Activated CD4-positive, CD25-positive, alpha-beta regulatory T cell treated with anti-CD3 and anti-CD28 coated beads, Interleukin-2, amount 50 U/mL, for 16 hours (primary cell): ENCODE measurements at regions not wholly inside any gene's neighbourhood (a gene's known extent, or its start where the extent isn't known, plus 50 kb on each side); places are given as distances from the start of the nearest gene placed in this dataset.

Source experiments
- DNase-seq: peaks from one replicate; pipeline ENCODE4 v3.0.0-alpha.2; 2020; ENCODE audit warnings: low read depth, low spot score

DNA sequence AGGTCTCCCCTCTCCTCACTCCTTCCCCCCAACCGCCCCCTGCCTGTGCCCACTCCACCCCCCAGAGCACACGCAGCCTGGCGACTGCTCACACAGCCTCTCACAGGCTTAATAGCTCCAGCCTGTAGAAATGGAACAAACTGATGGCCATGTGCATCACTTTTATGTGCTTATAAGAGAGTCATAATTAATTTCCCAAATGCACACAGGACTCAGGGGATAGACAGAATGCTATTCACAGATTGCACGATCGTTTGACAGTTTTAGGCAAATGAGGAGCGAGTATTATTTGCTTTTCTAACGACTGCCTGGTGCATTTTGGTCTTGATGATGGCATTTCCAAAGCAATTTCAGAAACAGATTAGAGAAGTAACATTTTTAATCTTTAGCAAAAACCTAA is 97.7 kb upstream of the VSTM2B start:
- no peak for DNase-seq

DNA sequence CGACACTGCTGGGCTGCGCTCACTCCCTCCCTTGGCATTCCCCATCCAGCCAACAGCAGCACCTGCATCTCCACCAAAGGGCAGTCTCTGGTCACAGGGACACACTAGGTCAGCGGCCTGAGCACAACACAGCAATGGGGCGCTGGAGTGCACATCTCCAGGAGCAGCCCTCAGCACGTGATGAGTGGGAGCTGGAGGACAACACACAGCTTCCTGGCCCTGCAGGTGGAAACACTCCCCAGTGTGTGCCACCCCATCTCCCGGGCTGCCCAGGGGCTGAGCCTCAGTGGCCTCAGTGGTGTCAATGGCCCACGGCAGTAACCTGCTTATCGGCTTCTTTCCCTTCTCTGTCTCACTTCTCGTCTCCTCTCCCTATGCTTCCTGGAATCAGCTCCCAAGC is 96.8 kb upstream of the VSTM2B start:
- no peak for DNase-seq

DNA sequence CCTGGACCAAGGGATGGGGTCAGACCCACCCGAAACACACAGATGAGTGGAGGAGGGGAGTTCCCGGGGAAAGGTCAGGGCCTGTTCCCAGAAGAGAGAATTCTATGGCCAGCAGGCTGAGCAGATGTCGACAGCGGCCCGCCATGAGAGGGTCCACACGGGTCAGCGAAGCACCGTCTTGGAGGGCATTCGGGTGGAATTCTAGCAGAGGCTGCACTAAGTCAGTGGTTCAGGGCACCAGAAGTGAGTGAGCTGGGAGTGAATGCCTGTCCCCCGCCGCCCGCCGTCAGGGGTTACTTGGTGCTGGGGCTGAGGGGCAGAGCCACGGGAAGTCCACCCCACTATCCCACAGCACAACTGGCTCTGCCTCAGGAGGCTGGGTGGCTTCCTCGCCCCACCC is 96.2 kb upstream of the VSTM2B start:
- DNase-seq = no peak

DNA sequence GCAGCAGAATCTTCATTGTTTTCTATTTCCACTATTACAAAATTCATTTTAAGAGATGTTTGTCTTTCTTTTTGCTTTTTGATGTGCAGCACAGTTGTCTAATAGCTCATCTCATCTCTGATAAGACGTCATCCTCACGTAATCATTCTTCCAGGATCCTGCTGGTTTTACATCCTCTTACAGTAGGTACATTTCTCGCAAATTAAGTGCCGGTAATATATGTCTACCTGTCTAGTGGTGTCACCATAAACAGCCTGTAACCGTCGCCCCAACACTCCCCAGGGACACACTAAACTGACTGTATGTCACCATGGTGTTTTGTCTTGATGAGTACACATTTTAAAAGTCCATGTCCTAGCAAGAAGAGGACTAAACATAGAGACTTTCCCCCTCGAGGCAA is 94.5 kb upstream of the VSTM2B start:
- DNase-seq = no peak

DNA sequence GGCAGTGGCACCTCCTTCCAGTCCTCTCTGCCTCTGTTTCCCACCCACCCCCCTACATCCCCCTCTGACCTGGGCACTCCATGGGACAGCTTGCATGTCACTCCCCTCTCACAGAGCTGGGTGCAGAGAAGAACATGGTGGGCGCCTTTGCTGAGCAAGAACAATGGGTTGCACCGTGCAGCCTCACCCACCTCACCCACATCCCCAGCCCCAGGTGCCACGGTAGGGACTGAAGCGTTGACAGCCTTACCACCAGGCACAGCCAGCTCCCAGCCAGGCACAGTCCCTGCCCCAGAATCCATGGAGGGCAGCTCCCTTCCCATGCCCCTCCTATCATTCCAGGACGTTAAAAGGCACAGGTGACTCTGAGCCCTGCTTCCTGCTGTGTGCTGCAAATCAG is 93.1 kb upstream of the VSTM2B start:
- DNase-seq = no peak

DNA sequence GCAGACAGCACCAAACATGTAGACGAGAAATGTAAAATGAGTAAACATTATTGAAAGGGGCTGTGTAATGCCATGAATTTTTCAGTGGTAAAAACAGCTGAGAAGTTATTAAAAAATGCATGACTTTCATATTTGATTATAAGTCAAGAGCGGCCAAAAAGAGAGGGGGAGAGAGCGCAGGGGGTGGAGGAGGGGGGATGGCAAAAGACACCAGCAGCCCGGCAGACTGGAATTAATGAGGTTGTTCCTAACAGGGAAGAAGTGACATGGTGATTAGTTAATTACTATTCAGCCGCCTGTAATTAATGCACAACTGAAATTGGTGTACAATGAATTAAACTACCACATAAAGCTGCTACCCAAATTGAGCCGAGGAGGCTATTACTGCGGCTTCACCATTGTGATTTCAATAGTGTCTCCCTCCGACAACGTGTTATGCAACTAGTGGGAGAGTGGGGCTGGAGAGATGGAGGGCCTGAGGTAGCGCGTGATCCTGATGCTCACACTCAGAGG is 89.1 kb upstream of the VSTM2B start:
- no peak for DNase-seq

DNA sequence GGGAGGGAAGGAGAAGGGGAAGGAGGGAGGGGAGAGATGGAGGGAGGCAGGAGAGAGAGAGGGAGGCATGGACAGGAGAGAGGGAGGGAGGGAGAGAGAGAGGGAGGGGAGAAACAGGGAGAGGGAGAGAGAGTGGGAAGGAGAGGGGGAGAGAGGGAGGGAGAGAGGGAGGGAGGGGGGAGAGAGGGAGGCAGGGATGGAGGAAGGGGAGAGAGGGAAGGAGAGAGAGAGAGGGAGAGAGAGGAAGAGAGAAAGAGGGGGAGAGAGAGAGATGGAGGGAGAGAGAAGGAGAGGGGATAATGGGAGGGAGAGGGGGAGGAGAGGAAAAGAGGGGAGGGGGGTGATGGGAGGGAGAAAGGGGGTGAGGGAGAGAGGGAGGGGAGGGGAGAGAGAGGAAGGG is 86.8 kb upstream of the VSTM2B start:
- no peak for DNase-seq

DNA sequence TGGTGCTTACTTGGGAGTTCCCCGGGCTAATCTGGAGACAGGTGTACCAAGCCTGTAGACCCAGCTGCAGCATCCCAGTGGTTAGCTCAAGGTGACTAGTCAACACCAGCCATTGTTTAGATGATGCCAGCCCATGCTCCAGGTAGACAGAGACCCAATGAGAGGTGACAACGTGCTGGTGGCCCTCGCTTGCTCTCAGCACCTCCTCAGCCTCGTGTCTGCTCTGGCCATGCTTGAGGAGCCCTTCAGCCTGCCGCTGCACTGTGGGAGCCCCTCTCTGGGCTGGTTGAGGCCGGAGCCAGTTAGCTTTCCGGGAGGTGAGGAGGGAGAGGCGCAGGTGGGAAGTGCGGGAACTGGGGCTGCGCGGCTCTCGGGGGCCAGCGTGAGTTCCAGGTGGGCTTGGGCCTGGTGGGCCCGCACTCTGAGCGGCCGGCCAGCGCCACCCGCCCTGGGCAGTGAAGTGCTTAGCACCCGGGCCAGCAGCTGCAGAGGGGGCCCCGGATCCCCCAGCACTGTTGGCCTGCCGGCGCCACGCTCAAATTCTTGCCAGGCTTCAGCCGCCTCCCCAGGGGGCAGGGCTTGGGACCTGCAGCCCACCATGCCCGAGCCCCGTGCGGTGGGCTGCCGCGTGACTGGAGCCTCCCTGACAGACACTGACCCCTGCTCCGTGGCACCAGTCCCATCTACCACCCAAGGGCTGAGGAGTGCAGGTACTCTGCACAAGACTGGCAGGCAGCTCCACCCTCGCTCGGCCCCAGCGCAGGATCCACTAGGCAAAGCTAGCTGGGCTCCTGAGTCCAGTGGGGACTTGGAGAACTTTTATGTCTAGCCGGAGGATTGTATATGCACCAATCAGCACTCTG is 85.9 kb upstream of the VSTM2B start:
- DNase-seq = no peak

DNA sequence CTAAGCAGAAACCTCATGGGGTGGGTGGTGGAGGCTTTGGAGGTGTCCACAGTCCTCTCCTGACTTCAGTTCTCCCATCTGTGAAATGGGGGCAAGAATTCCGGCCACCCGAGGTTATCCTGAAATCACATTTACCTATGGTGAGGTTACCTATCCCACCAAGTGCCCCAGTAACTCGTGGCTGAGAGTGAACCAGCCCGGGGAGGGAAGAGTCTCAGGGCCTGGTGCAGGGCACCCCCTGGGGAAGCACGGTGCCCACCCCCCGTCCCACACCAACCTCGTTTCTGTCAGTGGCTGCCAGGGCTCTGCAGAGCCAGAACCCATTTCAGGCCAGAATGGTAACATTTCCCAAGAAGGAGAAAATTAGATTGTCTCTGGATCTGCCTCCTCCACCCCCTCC is 83.7 kb upstream of the VSTM2B start:
- DNase-seq = no peak

DNA sequence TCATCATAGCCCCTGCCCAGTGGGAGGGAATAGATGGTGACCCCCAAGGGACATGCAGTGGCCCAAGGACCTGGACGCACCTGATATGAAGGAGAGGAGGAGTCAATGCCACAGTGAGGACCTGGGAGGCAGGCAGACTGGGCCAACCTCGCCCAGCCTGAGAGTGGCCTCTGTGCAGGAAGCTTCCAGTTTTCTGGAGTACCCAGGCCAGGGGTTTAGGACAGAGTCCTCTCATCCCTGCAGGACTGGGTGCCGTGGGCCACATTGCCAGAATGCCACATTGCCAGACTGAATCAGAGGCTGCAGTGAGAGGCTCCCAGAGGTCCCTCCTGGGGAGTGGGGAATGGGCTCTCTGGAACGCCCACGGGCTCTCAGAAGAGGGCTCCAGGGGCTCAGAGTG is 82.9 kb upstream of the VSTM2B start:
- no peak for DNase-seq

DNA sequence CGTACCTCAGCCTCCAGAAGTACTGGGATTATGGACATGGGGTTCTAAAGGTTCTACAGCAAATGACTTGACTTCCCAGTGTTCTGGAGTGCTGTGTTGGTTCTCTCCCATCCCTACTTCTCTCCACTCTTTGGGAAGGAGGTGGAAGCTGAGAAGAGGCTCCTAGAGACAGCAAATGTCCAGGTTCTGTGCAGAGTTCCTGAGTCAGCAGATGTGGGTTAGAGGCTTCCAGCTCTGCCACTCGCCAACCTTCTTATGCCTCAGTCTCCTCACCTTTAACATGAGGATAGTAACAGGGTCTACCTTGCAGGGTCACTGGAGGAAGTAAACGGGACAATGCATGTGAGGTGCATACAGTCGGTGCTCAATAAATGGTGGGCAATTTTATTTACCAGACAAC is 80.5 kb upstream of the VSTM2B start:
- DNase-seq = no peak

DNA sequence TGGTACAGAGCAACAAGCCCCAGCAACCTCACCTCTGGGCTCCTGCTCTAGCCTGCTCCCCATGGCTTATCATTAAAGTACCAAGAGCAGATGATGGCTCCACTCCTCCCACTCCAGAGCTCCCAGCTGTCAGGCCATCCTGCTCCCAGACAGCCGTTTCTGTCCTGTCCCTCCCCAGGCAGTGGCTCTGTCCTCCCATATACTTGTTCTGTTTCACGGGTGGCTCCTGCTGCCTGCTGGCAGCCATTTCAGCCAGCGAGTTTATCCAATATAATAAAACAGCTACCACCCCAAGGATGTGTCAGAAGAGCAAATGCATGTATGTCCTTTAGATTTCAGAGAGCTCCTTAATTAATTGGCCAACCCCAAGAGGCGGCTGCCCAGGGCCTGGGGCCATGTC is 79.4 kb upstream of the VSTM2B start:
- DNase-seq = no peak

DNA sequence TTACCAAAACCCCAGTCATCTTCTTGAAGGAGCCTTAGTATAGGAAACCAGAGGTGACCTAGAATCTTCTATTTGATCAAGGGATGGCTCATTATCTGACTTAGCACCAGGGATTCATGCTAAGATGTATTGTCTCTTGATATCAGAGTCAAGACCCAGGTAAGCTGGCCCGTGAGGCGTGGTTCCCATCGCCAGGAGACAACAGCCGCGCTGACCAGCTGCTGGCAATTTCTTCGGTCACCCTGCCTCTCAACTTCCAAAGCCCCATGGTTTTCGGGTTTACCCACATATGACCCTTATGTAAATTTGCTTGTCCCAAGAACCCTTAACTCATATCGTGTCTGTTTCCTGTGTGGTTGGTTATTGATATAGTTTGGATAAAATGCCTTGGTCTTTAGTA is 77.7 kb upstream of the VSTM2B start:
- no peak for DNase-seq

DNA sequence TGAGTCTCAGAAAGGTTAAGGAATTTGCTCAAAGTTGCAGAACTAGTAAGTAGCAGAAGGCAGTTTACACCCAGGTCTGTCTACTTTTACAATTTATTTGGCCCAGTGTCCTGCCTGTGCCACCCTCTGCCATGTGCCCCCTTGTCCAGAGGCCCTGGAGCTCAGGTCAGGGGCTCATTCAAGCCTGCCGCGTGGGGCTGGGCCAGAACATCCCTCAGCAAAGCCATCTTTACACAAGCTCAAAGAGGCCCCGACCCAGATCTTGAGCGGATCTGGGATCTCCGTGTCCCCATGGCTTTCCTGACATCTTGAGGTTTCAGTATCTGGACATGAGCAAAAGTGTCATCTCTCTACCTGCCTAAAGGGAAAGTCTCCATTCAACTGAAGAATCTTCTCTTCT is 76.4 kb upstream of the VSTM2B start:
- no peak for DNase-seq

DNA sequence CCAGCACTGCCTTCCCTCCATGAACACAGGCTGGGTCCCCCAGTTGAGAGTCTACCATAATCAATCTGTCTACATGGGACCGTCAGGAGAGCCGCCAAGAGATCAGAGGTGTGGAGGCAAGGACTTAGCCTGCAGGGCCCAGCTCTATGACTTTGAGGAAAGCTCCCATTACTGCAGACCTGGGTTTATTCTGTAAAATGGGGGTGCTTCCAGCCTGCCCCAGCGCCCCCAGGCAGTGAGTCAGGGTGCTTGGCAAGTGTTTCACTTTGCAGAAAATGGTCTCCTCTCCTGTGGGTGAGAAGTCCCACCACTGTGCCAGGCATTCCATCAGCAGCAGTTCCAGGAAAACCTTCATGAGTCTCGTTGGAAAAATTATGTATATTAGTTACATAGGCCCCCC is 75.5 kb upstream of the VSTM2B start:
- DNase-seq = no peak

DNA sequence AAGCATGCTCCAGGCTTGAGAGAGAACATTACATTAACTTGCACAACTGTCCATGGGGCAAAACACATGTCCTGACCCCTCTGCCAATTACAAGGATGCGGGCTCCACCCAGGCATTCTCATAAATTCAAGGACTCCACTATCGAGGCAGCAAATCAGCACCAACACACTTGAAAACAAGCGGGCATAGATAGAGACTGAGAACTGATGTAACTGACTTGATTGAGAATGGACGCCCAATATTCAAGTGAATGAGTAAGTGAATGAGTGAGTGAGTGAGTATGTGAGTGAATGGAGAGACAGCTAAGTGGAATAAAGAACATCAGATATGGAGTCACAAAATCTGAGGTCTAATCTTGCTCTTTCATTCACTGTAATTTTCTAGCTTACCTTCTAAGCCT is 75.0 kb upstream of the VSTM2B start:
- DNase-seq = no peak

DNA sequence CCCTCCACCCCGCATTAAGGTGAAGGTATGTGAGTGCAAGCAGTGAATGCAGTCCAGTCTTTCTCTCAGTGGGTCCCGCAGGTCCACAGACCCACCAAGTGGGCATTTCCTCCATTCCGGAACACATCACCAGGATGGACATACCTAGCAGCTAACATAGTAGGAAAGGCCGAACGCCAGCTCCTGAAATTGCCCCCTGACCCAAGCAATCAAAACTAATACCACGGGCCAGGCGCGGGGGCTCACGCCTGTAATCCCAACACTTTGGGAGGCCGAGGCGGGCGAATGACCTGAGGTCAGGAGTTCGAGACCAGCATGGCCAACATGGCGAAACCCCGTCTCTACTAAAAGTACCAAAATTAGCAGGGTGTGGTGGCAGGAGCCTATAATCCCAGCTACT is 71.7 kb upstream of the VSTM2B start:
- no peak for DNase-seq

DNA sequence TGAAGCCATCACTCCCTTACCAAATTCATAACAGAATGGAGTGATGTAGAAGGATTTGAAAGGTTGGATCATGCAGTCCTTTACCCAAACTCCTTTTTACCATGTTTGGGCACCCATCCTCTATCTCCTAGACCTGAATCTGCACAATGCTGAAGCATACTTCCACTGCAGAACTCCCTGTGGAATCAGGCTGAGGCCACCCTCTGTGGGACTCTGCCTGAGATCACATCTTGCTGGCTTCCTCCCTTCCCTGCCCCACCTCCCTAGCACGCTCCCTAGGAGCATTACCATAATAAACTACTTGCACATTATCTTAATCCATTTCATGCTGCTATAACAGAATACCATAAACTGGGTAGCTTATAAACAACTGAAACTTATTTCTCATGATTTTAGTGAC is 68.4 kb upstream of the VSTM2B start:
- DNase-seq = no peak

DNA sequence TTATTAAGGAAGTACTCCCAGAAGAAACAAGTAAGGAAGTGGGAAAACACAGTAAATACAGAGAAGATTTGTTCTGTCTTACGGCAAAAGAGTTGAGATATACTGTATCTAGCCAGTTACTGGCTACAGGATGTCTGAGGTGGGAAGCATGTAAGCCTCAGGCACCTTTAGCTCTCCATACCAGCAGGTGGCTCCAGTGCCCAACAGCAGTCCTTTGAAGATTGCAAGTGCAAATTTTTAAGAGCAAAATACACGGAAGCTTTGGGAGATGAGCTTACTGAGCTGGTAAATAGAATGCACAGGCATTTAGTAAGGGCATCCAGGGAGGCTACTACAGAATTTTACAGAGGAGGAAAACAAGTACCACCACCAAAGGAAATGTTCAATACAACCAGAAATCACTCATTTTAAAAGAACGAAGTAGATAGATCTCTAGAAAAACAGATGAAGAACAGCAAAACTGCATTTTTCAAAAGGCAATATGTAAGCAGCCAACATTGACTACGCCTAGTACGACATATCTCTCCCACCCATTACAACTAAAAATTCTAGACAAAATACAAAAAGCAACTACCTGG is 57.9 kb upstream of the VSTM2B start:
- DNase-seq = no peak

DNA sequence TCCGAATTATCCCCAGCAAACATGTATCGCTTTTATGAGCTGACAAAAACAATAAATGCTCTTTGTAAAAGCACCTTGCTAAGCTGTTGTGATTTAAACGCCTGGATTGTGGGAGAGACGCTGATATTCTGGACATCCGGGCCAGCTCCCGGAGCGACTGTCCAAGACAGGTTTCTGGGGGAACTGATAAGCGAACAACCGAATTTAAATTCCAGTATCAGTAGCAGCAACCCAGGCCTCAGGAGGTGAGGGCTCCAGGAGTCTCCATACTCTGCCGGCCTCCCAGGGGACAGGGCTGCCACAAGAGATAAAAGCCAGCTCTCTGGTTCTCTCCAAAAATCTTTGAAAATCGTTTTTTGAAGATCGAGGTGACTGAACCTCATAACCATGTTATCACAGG is 50.3 kb upstream of the VSTM2B start:
- DNase-seq = no peak
